Esophagus mucosa (tissue), 1 donor: ENCODE measurements at regions not wholly inside any gene's neighbourhood (a gene's known extent, or its start where the extent isn't known, plus 50 kb on each side); places are given as distances from the start of the nearest gene placed in this dataset.

Experiments used
- ATAC-seq: fragments of 200-7000 bp; cut with Tn5 transposase; one replicate; pipeline ENCODE4 v1.9.1; 2020
- donor health status: DM: yes; HTN: yes; CAD: no.

DNA sequence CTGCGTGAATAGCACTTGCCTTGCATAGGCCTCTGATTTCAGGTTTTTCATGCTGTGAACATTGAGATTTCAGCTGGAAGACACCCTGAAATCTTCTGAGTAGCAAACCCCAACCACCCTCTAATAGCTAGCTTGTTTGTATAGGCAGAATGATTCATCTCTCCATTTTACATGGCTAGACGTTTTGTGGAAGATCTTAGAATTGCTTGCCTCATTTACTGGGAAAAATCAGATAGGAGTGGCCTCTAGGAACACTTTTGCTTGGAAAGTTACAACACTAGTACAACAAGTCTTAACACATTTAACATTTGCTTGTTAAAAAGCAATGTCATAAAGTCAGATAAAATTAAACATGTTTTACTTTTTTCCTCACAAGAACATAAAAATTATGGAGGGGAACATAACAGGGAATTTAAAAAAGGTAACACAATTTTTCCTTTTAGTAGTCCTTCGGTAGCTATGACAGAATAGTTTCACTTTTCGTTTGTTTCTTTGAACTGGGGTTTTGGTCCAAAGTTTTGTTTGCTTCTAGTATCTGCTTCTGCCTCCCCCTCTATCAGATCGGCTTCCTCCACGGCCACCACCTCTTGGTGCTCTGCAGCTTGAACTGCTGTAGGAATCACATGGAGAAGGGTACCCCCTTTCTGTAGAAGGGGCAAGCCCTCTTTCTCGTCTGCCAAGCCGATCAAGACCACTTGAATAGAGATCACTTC lies 102.2 kb upstream of the PTCHD4 start:
- no peak for ATAC-seq

DNA sequence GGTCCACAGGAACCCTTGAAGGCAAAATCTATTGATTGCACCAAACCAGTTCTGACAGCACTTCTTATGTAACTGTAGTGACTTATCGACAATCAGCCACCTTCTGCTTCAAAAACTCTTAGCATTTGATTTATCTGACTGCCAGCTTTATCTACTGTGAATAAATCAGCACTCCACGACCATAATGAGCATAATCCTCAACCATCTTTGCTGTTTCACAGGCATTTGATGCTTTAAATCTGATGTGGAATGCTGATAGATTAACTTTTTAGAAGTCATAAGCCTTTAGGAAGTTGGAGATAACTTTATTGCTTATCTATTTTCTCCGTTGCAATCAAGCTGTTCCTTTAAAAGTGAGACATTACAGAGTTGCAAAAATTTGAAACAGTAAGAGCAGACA lies 101.5 kb upstream of the PTCHD4 start:
- no peak for ATAC-seq

DNA sequence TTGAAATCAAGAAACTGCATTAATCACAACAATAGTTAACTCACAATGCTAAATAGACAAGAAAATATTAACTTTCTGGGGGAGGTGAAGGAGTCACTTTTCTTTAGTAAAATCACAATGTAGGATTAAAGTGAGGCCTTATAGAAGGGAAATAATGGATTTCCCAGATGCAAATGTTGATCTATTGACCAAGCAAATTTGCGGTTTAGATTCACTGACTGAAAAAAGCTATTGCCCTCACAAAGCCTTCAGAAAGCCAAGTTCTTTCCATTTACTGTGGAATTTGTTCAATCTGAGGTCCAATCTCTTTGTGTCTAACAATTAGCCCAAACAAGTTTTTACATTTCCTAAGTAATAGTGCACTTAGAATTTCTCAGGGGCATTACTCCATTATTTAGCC lies 95.1 kb upstream of the PTCHD4 start:
- no peak for ATAC-seq

DNA sequence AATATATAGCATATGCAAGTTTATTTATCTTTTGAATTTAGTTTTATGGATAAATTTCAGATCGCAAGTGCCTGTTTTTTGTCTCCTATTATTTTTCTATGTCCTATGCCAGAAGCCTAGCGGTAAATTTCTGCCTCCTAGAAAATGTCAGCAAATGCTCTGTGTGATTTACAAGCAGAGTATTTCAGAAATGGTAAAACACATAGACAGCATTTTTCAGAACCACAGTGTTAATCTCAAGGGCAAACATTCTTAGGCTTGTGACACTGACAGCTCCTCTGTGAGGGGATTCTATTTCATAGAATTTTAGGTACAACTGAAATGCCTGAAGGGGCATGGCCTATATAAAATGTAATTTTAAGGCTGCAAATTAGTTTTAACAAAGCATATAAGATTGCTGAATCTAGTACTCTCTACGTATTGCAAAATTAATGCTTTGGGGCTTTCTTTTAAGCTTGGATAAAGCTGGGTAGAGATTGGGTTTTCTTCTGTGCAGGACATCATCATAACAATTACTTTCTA lies 89.9 kb upstream of the PTCHD4 start:
- ATAC-seq: no peak

DNA sequence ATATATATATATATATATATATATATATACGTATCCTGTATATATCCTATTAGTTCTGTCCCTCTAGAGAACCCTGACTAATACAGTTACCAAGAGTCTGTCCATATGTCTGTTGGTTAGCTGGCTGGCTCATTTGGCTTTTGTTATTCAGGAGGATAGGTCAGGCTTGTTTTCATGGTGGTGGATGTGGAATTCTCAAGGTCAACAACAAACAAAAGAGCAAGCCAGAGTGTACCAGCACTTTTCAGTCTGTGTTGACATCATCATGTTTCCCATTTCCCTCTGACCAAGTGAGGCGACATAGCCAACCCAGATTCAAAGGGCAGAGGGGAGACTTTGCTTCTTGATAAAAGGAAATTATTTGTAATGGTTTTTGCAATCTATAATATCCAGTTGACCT lies 88.5 kb upstream of the PTCHD4 start:
- no peak for ATAC-seq

DNA sequence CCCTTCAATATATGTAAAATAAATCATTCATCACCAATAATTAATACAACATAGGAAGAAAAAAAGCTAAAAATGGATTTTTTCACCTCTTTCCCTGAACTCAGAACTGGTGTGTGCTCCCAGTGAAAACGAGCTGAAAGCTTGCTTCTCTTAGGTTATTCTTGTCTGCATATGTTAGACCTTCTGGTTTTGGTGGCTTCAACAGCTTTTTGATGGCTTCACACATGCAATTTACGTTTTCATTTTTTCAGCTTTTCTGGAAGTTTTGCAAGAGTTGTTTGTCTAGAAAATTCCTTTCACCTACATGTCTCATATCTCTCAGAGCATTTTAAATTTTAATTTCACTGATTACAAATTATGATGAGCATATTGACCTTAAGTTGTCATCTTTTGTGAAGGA lies 86.9 kb upstream of the PTCHD4 start:
- no peak for ATAC-seq

DNA sequence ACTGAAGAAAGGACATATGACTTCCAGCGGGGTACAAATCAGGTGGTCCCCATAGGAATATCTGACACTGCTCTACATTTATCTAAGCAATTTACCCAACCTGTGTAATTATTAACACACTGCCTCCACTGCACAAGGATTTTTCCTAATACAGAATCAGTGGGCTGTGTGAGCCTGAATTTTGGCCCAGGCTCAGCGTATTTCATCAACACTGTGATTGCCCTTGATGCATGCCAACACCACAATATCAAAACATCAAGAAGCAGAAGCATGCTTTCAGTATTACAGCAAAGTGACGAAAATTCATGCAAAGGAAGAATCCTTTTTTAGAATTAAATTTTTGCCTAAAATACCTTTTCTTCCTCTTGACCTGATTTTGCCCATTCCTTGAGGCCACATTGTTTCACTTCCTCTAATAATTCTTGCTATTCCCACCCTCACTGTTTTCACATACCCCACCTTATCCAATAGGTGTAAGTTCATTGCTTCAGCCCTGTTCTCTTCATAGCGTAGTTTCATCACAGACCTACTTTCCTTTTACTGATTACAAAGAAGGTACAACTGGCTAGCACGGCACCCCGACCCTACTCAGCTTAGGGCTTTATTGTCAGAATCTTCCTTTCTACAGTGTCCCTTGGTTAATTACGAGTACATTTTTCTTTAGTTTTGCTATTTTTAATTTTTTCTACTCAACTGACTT lies 83.7 kb upstream of the PTCHD4 start:
- no peak for ATAC-seq

DNA sequence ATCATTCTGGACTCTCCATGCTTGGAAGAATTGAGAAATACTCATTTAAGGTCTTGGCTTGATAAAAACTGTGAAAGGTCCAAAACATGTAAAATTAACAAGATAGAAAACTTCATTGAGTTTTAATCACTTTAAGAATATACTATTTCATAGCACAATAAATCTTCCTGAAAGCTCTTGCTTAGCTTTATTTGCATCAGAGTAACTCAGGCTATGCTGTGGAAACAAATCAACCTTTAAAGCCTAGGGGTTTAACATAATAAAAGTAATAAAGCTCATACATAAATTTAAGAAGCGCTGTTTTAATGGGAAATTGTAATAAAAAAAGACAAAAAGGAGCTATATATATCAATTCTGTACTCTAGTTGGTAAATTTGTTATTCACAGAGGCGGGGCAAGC lies 77.2 kb upstream of the PTCHD4 start:
- no peak for ATAC-seq

DNA sequence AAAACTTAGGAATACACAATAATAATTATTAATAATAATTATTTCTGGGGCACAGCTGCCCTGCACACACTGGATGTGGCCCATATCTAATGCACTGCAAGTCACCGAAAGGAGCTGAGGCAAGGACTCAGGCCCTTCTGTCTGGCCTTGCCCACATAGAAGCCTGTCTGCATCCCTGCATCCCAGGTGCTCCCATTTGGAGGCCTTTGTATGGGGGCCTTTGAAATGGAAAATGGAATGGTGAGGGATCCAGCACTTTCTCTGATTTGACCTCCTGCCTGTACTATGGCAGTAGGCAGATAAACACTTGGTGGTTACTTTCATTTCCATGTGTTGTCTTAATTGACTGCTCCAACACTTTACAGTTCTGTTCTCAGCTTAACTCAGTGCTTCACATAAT lies 75.7 kb upstream of the PTCHD4 start:
- no peak for ATAC-seq

DNA sequence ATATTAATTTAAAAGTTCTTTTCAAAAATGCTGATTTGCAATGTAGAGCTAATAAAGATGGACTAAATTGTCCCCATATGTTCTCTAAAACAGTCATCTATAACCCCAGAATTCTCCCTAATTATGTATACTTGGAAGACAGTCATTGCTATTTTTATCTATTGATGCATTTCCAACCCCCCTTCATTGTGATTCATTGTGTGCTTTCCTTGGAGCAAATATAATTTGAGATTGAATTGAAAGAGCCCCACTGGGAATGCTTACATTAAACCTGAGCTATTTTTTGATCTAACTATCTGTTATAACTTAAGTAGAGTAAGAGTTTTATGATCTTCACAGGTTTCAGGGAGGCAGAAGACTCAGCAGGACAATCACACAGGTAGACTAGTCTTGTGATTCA lies 73.7 kb upstream of the PTCHD4 start:
- no peak for ATAC-seq

DNA sequence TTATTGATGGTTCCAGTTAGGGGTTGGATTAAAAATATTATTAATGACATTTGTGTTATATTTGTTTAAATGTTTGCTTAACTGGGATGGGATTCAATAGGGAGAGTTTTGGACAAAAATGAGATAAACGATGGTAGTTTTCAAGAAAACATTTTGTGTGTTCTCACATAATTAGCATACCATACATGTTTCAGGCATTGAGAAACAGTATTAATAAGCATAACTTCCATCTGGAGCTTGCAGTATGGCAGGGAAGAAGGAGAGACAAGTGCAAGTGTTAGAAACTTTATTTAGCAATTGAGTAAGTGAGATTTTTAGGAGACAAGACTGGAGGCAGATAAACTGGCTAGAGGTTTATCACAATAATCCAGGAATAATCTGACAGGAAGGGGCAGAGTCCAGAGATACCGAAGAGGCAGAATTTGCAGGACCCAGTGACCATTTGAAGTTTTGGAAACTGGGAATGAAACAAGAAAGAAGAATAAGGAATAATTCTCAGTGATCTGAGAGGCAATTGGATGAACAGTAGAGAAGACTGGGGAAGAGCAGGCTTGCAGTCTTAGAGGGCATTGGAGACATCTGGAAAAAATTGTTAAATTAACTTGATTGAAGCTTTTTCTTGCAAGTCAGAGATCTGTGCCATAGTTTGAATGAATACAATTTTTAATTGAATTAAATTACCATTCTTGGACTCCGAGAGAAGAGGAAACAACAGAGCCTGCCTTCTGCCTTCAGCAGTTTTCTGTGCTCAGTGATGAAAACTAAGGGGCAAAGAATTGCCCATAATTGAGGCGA lies 73.0 kb upstream of the PTCHD4 start:
- no peak for ATAC-seq

DNA sequence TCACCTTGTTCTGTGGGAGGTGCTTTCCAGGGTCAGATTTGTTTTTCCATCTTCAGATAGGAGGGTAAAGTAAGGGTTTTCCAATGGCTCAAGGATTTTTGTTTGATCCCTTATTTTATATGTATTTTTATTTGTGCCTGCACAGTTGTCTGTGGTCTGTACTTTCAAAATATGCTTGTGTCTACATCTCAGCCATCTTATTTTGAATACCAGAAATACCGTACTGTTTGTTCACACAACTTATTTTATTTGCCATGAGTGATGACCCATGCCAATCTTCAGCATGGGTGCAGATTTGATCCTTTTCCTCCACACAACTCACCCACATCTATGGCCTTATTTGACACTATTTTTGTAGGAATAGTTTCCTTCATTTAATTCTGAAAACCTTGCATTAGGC lies 72.2 kb upstream of the PTCHD4 start:
- no peak for ATAC-seq

DNA sequence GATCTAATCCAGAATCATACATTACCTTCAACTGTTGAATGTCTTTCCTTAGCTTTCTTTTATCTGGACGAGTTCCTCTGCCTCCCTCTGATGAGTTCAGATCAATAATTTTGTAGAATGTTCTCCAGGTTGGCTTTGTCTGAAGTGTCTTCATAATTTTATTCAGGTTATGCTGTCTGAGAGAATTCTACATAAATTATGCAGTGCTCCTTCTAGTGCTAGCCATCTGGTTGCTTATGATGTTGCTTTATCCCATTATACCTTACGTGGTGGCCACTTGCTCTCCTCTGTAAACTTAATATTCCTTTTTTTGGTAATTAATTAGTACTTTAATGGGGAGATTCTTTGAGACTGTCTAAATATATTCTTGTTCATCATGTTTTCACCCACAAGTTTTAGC lies 67.7 kb upstream of the PTCHD4 start:
- no peak for ATAC-seq

DNA sequence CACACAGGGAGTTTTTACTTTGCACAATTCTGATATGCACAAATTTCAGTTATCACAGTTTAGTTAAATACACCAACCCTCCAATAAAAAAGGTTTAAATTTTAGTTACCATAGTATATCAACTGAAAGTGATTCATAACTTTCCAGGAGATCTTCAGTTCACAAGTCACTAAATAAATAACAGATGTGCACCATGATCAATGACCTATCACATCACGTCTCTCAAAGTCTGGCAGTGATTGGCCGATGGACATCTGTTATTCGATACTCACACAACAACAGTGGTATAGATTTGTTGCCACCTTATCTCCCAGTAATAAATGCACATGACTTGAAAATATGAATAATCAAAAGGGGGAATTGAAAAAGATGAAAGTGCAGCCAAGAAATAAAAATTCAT lies 66.8 kb upstream of the PTCHD4 start:
- ATAC-seq: no peak

DNA sequence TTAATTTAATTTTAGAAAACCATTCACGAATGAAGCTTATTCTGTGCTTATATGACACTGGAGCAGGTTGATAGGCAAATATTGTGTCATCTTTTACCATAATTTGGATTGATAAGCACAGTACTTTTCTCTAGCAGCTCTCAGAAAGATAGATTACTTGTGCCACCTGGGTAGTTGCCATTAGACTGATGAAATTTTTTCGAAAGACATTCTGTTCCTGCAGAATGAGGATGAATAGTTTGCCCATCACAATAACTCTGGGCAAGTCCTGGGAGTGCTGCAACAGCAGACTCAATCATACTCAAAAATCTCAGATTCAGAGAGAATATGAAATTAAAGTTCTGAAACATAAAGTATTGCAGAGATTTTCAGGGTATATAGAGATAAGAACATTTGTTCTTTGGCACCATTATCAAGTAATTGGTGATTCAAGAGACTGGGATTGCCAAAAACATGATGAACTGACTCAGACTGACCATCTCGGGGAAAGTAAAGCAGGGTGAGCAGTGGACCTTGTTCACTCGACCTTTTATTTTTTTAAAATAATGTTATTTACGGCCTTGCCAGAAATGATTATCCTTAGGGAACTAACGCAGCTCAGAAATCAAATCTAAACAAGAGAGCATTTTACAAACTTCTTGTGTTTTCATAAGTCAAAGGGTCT lies 65.8 kb upstream of the PTCHD4 start:
- no peak for ATAC-seq

DNA sequence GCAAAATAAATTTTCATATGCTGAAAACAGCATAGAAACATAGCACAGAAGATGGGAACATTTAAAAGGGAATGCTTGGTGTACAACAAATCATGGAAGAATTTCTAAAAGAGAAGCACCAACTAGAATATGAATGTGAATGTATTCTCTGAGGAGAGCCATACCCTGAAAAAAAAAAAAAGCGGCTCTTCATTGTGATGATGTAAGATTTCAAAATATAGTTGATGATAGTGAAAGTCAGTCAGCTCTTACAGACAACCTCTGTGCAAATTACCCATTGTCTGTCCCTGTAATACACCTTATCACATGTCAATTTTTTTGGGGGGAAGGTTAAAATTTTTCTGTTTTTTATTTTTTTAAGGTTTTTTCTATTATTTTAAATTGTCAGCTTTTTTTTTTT lies 58.6 kb upstream of the PTCHD4 start:
- ATAC-seq: no peak
